GM12872 (cell line): ENCODE measurements at regions not wholly inside any gene's neighbourhood (a gene's known extent, or its start where the extent isn't known, plus 50 kb on each side); places are given as distances from the start of the nearest gene placed in this dataset.

Source experiments
- TF ChIP-seq, protein P1 (sequence below): IDR thresholded peaks from 3 replicates; pipeline ENCODE4 v1.5.1; 2011; ENCODE audit warnings: low read depth, mild to moderate bottlenecking, low read length, moderate library complexity; ENCODE audit not compliant: insufficient read depth

DNA sequence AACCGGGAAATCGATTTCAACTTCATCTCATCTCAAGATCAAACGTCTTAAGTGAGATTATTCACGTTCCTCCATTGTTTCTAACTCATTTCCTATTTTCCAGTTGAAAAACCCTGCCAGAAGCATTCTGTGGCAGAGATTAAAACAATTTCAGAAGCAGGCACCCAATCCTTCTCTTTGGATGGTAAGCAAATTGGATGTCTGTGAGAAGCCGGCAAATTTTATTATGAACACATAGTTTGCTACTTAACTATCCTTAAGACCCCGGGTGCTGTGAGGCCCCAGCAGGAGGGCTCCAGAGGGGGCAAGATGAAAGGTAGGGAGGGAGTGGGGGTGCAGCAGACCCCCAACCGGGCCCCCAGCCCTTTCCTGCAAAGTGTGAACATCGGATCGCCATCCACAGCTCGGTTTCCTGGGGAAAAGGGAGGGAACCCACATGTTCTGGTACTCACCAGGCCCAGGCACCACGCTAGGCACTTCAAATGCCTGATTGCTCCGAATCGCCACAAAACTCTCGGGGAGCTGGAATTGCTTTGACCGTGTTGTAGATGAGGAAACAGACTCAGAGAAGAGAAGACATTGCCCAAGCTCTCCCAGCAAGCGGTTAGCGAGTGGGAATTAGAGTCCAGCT, 167.1 kb upstream of the MVB12B start:
- TF ChIP-seq, protein P1, sequence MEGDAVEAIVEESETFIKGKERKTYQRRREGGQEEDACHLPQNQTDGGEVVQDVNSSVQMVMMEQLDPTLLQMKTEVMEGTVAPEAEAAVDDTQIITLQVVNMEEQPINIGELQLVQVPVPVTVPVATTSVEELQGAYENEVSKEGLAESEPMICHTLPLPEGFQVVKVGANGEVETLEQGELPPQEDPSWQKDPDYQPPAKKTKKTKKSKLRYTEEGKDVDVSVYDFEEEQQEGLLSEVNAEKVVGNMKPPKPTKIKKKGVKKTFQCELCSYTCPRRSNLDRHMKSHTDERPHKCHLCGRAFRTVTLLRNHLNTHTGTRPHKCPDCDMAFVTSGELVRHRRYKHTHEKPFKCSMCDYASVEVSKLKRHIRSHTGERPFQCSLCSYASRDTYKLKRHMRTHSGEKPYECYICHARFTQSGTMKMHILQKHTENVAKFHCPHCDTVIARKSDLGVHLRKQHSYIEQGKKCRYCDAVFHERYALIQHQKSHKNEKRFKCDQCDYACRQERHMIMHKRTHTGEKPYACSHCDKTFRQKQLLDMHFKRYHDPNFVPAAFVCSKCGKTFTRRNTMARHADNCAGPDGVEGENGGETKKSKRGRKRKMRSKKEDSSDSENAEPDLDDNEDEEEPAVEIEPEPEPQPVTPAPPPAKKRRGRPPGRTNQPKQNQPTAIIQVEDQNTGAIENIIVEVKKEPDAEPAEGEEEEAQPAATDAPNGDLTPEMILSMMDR, result no peak

DNA sequence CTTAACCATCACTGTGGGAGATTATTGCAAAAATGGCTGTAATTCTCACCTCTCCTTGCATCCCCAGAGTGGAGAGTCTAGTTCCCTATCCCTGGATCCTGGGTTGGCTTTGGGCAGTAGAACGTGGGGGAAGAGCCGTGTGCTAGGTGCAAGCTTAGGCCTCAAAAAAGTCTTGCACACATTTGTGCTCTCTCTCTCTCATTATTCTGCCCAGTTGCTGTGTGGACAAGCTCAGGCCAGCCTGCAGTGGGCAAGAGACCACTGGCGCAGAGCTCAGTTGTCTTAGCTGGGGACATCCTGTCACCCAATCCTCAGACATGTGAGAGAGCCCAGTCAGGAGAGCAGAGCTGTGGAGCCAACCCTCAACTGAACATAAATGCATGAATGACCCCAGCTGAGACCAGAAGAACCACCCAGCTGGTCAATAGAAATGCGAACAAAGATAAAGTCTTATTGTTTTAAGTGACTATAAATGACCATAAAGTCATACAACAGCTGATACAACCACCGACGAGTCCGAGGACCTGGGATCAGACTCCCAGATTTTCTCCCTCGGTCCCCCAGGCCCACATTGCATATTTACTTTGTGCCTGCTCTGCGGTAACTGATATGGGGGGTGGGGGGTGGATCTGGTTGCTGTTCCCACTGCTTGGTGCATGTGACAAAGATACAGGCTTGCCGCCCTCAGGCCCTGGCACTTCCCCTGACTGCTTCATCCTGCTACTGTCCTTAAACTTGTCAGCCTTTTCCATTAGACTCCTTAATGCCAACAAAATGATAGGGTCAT, 166.4 kb upstream of the MVB12B start:
- TF ChIP-seq, protein P1, result no peak

DNA sequence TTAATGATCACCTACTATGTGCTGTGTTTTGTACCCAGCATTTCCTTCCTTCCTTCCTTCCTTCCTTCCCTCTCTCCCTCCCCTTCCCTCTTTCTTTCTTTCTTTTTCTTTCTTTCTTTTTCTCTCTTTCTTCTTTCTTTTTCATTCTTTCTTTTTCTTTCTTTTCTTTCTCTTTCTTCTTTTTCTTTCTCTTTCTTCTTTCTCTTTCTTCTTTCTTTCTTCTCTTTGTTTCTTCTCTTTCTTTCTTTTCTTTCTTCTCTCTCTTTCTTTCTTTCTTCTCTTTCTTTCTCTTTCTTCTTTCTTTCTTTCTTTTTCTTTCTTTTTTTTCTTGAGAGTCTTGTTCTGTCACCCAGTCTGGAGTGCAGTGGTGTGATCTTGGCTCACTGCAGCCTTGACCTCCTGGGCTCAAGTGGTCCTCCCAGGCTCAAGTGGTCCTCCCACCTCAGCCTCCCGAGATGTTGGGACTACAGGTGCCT, 165.7 kb upstream of the MVB12B start:
- TF ChIP-seq, protein P1, result no peak

DNA sequence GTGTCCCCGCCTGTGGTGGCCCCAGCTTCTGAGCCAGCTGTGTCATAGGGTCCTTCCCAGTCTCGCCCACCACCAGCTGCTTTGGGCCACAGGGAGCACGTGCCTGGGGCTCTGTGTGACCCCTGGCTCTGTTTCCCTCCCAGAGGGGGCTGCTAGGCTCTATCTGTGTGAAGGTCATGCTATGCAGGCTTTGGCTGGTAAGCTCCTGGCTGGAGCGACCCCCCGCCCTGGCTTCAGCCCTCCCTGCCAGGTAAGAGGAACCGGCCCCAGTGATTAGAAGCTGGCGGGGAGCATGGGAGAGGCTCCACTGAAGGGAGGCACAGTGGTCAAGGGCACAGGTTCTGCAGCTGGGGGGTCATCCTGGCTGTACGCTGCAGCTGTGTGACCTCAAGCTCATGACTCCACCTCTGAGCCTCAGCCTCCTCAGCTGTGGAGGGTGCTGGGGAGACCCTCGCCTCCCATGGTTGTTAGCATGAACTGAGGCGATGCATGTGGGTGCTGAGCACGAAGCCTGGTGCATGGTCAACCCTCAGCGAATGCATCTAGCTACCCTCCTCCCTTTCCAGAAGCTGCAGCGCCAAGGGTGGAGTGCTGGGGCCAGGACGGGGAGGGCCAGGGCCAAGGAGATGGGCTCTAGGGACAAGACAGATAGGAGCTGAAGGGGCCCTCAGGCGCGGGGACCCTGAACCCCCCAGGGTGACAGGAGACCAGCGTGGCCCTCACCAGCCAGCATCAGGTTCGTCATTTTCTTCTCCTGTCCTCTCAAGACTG, 163.8 kb upstream of the MVB12B start:
- TF ChIP-seq, protein P1, result no peak

DNA sequence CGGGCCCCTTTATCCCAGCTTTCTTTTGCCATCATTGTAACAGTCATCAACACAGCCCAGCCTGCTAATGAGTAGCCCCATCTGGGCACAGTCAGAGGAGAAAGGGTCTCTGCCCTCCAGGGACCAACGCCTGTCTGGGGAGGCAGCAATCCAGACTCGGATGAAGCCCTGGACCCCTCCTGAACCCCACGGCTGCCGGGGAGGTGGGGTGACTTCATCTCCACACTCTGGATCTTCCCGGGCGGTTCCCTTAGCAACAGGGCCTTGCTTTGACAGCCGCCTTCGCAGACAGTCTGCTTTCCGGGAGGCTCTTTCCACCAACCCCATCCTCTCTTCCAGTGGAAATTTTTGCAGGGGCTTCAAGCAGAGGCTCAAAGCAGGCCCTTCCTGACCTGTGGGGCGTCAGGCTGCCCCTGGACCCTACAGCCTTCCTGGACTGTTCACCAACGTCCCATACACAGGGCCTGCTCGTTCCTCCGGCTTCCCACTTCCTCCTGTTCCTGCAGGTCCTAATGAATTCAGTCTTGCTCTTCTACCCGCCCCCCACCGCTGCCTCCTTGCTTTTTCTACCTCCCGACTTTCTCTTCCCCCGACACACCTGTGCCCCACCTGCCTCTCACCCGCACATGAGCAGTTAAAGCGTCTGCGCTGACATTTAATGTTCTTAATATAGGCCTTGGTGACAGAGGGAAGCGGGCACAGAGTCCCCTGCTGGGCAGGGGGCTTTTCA, 161.7 kb upstream of the MVB12B start:
- TF ChIP-seq, protein P1, result no peak

DNA sequence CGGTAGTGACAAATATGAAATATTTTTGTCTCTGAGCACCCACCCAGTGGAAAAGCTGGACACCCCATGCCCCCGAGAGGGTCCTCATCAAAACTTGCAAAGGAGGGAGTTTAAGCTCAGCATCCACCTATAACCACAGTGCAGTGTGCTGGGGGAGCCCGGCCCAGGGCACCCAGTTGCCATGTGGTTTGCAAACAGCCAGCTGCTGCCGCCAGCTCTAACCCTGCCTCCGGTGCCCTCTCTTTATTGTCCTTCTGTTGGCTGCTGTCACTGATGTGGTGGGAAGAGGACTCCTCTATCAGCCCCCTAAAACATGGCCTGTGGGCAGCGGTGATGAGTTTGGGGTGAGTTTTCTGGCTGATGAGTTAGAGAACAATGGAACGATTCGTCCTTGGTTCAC, 160.9 kb upstream of the MVB12B start:
- TF ChIP-seq, protein P1, result no peak
